ENCODE measurements at regions not wholly inside any gene's neighbourhood (a gene's known extent, or its start where the extent isn't known, plus 50 kb on each side); places are given as distances from the start of the nearest gene placed in this dataset.

DNA sequence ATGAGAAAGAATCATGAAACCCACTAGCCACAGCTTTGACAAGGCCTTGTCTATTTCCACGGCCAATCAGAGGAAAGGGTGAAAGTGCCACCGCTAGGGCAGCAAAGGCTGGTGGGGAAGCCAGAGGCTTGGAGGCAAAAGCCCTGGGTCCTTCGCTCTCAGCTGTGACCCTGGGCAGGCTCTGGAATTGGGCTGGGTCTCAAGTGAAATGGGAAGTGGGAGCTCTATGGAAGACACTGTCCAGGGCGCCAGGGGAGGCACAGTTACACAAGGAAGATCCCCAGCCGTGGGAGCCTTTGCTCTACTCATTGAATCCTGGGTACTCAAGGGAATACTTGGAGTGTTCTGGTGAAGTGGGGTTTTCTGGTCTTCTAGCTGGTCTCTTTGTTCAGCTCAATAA, 136.2 kb downstream of the ASB7 start:
- no peak for DNase-seq

GRCh38 chr15:100740138-100740537, 137.7 kb downstream of the ASB7 start:
- no peak overlapping the region for H3K4me3 ChIP-seq
- H3K4me1 ChIP-seq, result no peaks in the 10 kb centered on the region
- DNase-seq, result no peak
- H3K27me3 ChIP-seq, result no peaks in the 10 kb centered on the region
- no peaks in the 10 kb centered on the region for H3K36me3 ChIP-seq
- no peak overlapping the region for H3K27ac ChIP-seq
- H3K9me3 ChIP-seq (replicated peaks), result no peaks in the 10 kb centered on the region

More for the DNA sequence above, 136.2 kb downstream of the ASB7 start:
- Histone ChIP-seq H3K4me1 (peaks cover 3% of the 10 kb centered on the region), H3K9me3 (replicated peaks) (no peaks in the 10 kb centered on the region; the same call in 1 of the 2 replicates), H3K4me3 (no peak overlapping the region), H3K36me3 (no peaks in the 10 kb centered on the region), H3K27ac (no peak overlapping the region), H3K27me3 (no peaks in the 10 kb centered on the region)

DNA sequence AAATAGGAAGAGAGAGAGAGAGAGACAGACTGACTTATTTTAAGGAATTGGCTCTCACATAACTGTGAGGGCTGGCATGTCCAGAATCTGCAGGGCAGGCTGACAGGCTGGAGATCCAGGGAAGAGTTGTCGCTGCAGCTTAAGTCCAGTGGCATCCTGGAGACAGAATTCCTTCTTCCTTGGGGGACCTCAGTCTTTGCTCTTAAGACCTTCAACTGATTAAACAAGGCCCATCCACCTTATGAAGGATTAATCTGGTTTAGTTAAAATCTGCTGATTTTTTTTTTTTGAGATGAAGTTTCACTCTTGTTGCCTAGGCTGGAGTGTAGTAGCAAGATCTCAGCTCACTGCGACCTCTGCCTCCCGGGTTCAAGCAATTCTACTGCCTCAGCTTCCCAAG, 128.0 kb upstream of the ALDH1A3 start:
- Histone ChIP-seq H3K27ac (no peak overlapping the region), H3K36me3 (no peaks in the 10 kb centered on the region), H3K4me3 (no peak overlapping the region), H3K27me3 (no peaks in the 10 kb centered on the region), H3K4me1 (no peaks in the 10 kb centered on the region), H3K9me3 (replicated peaks) (no peaks in the 10 kb centered on the region)
- no peak for DNase-seq

DNA sequence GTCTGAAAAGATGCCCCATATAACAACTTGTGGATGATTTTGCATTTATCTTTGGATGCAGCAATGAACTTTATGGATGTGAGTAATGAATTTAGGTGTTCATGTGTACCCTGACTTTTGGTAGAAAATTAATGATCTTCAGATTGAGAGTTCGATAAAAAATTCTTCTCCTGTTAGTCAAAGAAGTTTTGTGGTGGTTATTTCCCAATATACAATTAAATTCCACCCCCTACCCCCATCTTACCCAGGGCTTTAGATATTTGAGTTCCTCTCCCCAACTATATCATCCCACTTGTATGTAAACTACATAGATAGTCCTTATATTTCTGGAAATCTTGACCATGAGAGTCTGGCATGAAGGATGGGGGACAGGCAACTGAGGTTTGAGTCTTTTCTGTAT, 126.1 kb upstream of the ALDH1A3 start:
- Histone ChIP-seq H3K4me3 (no peak overlapping the region), H3K27ac (no peak overlapping the region), H3K27me3 (no peaks in the 10 kb centered on the region), H3K9me3 (replicated peaks) (no peaks in the 10 kb centered on the region), H3K4me1 (peaks cover 5% of the 10 kb centered on the region), H3K36me3 (no peaks in the 10 kb centered on the region)
- DNase-seq, result no peak

DNA sequence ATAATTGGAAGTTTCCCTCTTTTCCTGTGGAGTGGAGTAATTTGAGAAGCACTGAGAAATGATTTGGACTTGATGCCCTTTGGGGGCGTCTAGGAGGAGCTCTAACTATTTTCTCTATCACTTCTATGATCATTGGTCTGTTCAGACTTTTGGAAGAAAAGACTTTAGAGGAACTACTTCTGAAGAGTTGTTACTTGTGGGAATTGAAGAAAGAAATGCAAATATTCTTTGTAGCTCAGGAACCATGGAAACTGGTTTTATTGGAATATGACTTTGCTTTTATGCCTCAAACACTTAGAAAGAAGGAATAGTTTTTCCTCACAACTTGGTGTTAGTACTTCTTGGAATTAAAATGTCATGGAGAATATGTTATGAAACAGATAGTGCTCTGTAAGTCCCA, 122.0 kb upstream of the ALDH1A3 start:
- no peak for DNase-seq
- Histone ChIP-seq H3K27ac (no peak overlapping the region), H3K27me3 (no peaks in the 10 kb centered on the region), H3K4me3 (no peak overlapping the region), H3K4me1 (peaks cover 20% of the 10 kb centered on the region), H3K9me3 (replicated peaks) (no peaks in the 10 kb centered on the region), H3K36me3 (no peaks in the 10 kb centered on the region)

- no peak overlapping the region for H3K27ac ChIP-seq
- H3K4me3 ChIP-seq, result no peak overlapping the region; the same call in 1 of the 2 replicates
- H3K9me3 ChIP-seq (replicated peaks), result no peaks in the 10 kb centered on the region
- no peaks in the 10 kb centered on the region for H3K36me3 ChIP-seq
- DNase-seq, result peak in 1 of 2 experiments; percentile 27
- peaks cover 29% of the 10 kb centered on the region for H3K4me1 ChIP-seq
- no peaks in the 10 kb centered on the region for H3K27me3 ChIP-seq
Measured at GRCh38 chr15:100758555-100758954, 121.1 kb upstream of the ALDH1A3 start.

- Histone ChIP-seq H3K27me3 (no peaks in the 10 kb centered on the region), H3K27ac (no peak overlapping the region), H3K9me3 (replicated peaks) (no peaks in the 10 kb centered on the region), H3K4me3 (peak overlapping the region; percentile 37), H3K4me1 (peaks cover 34% of the 10 kb centered on the region), H3K36me3 (no peaks in the 10 kb centered on the region)
- peak in 1 of 2 experiments; percentile 49 for DNase-seq
Measured at GRCh38 chr15:100759106-100759505, 120.5 kb upstream of the ALDH1A3 start.

GRCh38 chr15:100759698-100760356, 119.8 kb upstream of the ALDH1A3 start:
- H3K36me3 ChIP-seq, result no peaks in the 10 kb centered on the region
- no peaks in the 10 kb centered on the region for H3K9me3 ChIP-seq (replicated peaks)
- H3K4me3 ChIP-seq, result peak overlapping the region; percentile 37
- peaks cover 41% of the 10 kb centered on the region for H3K4me1 ChIP-seq
- H3K27ac ChIP-seq, result no peak overlapping the region
- DNase-seq, result peak in 1 of 2 experiments; percentile 63
- no peaks in the 10 kb centered on the region for H3K27me3 ChIP-seq

GRCh38 chr15:100760357-100760903, 119.2 kb upstream of the ALDH1A3 start:
- no peaks in the 10 kb centered on the region for H3K27me3 ChIP-seq
- no peaks in the 10 kb centered on the region for H3K36me3 ChIP-seq
- H3K4me1 ChIP-seq, result peaks cover 47% of the 10 kb centered on the region
- no peaks in the 10 kb centered on the region for H3K9me3 ChIP-seq (replicated peaks)
- DNase-seq, result no peak
- H3K4me3 ChIP-seq, result no peak overlapping the region
- H3K27ac ChIP-seq, result no peak overlapping the region

DNA sequence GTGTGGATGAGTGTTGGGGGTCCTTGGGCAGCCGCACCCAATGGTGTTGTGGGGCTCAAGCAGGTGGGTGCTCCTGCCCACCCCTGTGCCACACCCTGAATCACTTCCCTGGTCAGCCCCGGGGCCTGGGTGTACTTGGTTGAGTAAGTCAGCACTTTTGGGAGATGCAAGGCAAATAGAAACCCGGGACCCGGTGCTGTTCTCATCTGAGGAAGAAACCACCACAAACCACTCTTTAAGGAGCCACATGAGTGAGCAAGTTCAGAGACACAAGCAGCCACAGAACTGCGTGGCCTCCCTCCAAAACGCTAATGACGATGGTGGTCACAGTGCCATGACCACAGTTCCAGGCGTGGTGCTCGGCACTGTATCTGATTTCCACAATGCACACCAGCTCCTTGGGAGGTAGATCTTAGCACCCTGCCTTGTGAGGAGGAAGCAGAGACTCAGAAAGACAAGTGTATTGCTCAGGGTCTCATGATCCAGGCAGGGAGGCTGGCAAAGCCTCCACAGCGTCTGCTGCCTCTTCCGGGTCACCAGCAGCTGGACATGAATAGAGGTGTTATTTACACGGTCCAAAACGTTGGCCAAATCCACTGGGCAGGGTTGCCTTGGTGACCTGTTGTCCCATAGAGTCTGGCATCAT, 118.2 kb upstream of the ALDH1A3 start:
- Histone ChIP-seq H3K4me1 (peaks cover 57% of the 10 kb centered on the region), H3K27ac (no peak overlapping the region), H3K4me3 (no peak overlapping the region), H3K27me3 (no peaks in the 10 kb centered on the region), H3K9me3 (replicated peaks) (no peaks in the 10 kb centered on the region), H3K36me3 (no peaks in the 10 kb centered on the region)
- no peak for DNase-seq

GRCh38 chr15:100762289-100762688, 117.3 kb upstream of the ALDH1A3 start:
- Histone ChIP-seq H3K27me3 (no peaks in the 10 kb centered on the region), H3K27ac (no peak overlapping the region), H3K36me3 (no peaks in the 10 kb centered on the region), H3K9me3 (replicated peaks) (no peaks in the 10 kb centered on the region), H3K4me3 (no peak overlapping the region), H3K4me1 (peaks cover 60% of the 10 kb centered on the region)
- DNase-seq, result no peak

GRCh38 chr15:100762913-100763834, 116.5 kb upstream of the ALDH1A3 start:
- Histone ChIP-seq H3K36me3 (no peaks in the 10 kb centered on the region), H3K9me3 (replicated peaks) (no peaks in the 10 kb centered on the region), H3K4me1 (peaks cover 56% of the 10 kb centered on the region), H3K4me3 (no peak overlapping the region), H3K27ac (peak overlapping the region; percentile 65), H3K27me3 (no peaks in the 10 kb centered on the region)
- no peak for DNase-seq

DNA sequence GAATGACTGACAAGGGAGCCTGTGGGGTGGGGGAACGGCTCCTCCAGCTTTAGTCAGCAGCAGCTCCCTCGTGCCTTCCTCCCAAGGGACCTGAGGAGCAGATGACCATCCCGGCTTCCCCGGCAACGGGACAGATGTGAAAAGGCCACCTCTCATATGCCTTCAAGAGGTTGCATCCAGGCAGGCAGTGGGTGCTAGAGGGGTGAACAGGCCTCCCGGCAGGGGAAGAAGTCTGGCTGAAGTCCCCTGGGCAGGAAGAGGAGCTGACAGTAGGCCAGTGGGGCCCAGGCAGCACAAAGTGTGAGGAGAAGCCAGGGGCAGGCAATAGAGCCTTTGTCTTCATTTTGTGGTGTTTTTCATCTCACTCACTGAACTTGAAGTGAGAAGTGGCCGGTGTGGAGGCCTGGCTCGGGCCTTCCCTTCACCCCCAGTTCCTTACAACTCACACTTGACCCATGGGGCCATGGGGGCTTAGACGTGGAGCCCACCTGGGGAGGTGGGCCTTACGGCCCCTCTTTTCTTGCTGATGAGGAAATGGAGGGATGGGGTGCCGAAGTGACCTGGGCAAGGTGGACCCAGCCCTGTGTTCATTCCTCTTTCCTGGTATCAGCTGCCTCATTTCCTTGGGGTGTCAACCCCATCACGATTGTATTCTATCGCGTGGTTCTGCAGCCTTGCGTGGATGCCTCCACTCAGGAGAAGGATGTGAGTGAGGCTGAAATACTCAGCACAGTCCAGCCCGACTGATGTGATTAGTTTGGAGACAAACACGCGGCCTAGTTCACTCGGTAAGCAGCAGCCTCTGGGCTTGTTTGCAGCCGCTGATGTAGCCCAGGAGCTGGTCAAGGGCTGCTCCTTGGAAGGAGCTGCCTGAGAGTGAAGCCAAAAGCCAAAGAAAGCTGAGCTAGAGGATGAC, 115.5 kb upstream of the ALDH1A3 start:
- H3K9me3 ChIP-seq (replicated peaks), result no peaks in the 10 kb centered on the region
- H3K27me3 ChIP-seq, result no peaks in the 10 kb centered on the region
- peak; percentile 93 to 96 for DNase-seq
- H3K4me3 ChIP-seq, result no peak overlapping the region
- peak overlapping the region; percentile 65 for H3K27ac ChIP-seq
- peaks cover 52% of the 10 kb centered on the region for H3K4me1 ChIP-seq
- no peaks in the 10 kb centered on the region for H3K36me3 ChIP-seq
